GM10847 (cell line): ENCODE measurements at regions not wholly inside any gene's neighbourhood (a gene's known extent, or its start where the extent isn't known, plus 50 kb on each side); places are given as distances from the start of the nearest gene placed in this dataset.

Experiments used
- POLR2A ChIP-seq: IDR thresholded peaks from 2 replicates; pipeline ENCODE4 v1.6.1; 2011; ENCODE audit not compliant: insufficient read length; ENCODE audit errors: extremely low read depth

- no peak for TF ChIP-seq POLR2A
Measured at GRCh38 chr20:60697252-60697651, 554.8 kb upstream of the CDH4 start.

DNA sequence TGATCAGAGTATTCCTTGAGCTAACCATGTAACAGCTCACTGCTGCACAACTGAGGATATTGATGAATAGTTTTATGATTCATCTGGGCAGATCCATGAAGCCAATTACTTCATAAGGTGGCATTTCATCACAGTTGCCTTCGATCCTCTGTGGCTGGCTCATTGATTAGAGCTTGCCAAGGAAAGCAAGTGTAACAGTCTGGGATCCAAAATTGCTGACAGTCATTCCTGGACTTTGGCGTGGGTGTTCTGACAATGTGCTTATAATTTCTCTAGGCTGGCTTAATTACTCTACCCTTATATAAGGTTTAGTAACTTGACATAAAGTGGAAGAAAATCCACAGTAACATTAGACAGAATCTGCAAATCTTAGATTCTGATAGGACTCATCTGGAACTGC is 551.3 kb upstream of the CDH4 start:
- TF ChIP-seq POLR2A: no peak

- no peak for TF ChIP-seq POLR2A
Measured at GRCh38 chr20:60704147-60704546, 547.9 kb upstream of the CDH4 start.

- no peak for TF ChIP-seq POLR2A
Measured at GRCh38 chr20:60713396-60713795, 538.7 kb upstream of the CDH4 start.

DNA sequence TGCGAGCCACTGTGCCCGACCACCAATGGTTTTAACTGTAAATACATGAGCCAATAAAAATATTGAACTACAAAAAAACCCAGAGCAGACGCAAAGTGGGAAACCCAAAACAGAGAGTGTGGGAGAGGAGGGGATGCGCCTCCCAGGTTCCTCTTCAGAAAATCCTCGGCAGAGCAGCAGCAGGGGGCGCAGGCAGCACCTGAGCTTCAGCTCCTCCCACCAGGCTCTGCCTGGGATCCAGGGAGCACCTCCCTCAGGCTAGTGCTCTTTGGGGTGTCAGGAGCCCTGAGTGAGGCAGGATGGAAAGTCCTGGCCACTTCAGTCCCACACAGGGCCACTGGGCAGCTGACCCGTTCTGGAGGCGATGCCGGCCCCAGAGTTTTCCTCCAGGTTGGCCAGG is 536.9 kb upstream of the CDH4 start:
- TF ChIP-seq POLR2A: no peak

GRCh38 chr20:60718743-60719480 is 533.1 kb upstream of the CDH4 start:
- TF ChIP-seq POLR2A: no peak

- TF ChIP-seq POLR2A: no peak
Measured at GRCh38 chr20:60725311-60725906, 526.7 kb upstream of the CDH4 start.

GRCh38 chr20:60727425-60727824 is 524.6 kb upstream of the CDH4 start:
- TF ChIP-seq POLR2A: no peak

- no peak for TF ChIP-seq POLR2A
Measured at GRCh38 chr20:60728705-60729104, 523.4 kb upstream of the CDH4 start.

DNA sequence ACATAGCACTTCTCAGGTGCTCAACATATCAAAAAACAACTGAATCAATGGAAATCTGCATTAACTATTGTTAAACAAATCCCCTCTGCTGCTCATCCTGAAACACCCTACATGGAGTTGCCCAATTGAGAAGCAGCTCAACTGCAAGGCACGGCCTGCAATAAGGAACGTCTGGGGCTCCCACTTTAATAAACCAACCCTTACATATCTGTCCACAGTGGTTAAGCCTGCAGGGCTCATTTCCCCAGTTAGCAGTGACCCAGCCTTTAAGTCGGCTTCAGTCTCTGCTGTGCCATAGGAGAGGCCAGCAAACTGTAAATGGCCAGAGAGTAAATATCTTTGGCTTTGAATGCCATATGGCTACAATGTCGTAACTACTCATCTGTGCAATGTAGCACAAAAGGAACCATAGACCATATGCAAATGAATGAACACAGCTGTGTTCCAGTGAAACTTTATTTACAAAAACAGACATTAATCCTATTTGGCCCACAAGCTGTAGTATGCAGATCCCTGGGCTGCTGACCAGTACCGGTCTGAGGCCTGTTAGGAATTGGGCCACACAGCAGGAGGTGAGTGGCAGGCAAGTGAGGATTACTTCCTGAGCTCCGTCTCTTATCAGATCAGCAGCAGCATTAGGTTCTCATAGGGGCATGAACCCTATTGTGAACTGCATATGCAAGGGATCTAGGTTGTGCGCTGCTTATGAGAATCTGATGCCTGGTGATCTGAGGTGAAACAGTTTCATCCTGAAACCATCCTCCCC is 522.7 kb upstream of the CDH4 start:
- TF ChIP-seq POLR2A: no peak

- TF ChIP-seq POLR2A: no peak
Measured at GRCh38 chr20:60732322-60732721, 519.7 kb upstream of the CDH4 start.

- no peak for TF ChIP-seq POLR2A
Measured at GRCh38 chr20:60748086-60748485, 504.0 kb upstream of the CDH4 start.

- TF ChIP-seq POLR2A: no peak
Measured at GRCh38 chr20:60749804-60750602, 502.1 kb upstream of the CDH4 start.

DNA sequence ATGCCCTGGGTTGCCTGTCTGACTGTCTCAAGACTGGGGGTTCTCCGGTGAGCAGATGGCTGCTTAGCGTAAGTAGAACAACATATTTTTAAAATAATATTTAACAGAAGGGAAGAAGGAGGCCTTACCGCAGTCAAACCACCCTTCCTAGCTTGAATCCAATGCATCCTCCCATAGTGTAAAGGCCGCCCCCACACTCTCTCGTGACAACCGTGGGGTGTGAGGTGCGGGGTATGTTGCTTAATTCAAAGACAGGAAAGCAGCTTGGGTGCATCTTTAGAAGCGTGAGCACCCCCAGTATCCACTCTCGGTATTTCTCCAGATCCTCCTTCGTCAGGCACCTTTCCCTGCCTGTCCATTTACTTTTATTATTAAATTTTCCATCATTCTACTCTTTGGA is 501.2 kb upstream of the CDH4 start:
- TF ChIP-seq POLR2A: no peak

DNA sequence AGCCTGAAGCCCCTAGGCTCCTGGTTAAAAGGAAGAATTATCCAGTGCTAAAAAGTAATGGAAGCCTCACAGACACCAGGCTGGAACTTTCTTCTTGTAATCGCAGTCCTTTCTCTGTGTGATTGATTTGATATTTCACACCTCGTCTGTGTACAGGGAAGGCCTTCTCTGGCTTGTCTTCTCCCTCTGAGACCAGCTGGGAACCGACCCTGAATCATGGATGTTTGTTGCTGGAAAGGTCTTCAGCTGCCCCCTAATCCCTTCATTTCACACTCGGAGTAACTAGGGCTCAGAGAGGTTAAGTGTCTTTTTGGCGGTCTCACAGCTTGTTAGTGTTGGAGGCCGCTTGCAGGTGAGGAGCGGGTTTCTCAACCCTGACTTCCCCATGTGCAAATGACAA is 500.2 kb upstream of the CDH4 start:
- no peak for TF ChIP-seq POLR2A

DNA sequence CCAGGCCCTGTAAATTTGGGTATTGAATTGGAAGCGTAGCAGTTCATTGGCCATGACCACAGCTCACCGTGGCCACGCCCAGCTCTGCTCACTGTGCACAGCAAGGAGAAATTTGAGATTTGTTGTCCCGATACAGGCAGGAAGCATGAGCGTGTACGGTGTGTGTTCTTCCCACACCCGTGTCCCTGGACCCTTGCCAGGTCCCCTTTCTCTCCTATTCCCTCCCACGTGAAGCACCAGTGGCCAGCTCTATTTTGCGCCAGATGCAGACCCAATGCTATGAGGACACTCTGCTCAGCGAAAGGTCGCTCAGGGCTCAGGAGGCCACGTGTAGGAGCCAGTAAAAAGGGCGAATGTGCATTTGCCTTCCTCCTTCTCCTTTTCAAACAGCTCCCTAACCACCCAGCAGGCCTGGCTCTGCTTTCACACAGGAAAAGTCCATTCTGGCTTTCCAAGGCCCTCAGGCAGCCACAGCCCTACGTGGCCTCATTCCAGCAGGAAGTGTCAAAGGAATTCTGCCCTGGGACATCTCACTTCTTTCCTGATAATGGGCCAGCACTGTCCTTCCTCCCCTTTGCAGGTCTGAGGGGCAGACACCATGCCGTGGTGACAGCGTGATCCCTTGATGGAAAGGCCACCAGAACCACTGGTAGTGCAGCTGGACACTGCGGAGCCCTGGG is 499.2 kb upstream of the CDH4 start:
- TF ChIP-seq POLR2A: no peak

- no peak for TF ChIP-seq POLR2A
Measured at GRCh38 chr20:60754856-60755255, 497.2 kb upstream of the CDH4 start.
